Activated naive CD4-positive, alpha-beta T cell treated with anti-CD3 and anti-CD28 coated beads, Interleukin-2, amount 50 U/mL, for 16 hours (primary cell): ENCODE measurements at regions not wholly inside any gene's neighbourhood (a gene's known extent, or its start where the extent isn't known, plus 50 kb on each side); places are given as distances from the start of the nearest gene placed in this dataset.

ENCODE experiments used
- DNase-seq: peaks from one replicate; pipeline ENCODE4 v3.0.0-alpha.2; 2020

DNA sequence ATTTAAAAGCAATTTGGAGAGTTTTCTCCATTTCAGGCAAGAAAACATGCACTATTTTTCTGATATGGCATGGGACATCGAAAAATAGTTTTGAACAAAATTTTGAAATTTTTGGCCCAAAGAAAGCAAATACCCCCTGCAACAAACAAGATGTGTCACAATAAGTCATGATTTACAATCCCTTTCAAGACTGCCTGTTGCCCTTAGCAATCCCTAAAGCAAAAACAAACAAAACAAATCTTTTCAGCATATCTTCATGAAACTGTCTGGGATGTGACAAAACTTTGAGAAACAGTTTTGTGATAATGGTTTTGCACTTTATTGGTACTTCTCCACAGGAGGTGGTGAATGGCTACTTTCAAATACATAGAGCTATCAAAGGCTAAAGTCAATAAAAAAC is 1888.7 kb upstream of the PIK3C3 start:
- no peak for DNase-seq

DNA sequence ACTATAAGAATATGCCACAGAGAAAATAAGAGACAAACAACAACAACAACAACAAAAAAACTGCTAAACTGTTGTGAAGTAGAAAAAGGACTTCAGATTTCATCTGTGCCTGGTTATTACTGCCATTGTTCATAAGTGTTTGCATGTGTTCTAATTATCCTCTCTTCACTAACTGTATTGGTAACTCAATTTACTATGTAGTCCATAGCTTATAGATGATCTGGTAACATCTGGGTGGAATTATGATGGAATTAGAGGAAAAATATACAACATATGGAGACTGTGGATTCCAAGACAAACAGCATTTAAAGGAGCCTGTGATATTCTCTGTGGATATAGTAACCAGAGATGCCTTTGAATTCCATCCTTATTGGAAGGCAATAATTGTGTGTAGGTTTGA is 1891.5 kb upstream of the PIK3C3 start:
- no peak for DNase-seq

DNA sequence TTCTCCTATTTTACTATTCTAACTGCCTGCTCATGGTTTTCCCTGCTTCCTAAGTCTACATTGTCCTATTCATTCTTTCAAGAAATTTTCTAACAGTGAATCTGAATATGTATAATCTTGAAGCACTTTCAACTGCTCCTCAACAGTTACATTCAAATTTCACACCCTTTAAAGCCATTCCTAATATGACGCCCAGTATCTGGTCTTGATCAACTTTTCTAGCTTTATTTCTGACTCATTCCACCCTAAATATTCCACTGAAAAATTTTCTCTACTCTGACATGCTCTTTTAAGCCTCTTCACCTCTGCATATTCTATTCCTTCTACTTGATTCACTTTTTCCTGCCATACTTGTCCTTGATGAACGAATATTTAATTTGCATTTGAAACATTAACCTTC is 1893.9 kb upstream of the PIK3C3 start:
- DNase-seq, result no peak

DNA sequence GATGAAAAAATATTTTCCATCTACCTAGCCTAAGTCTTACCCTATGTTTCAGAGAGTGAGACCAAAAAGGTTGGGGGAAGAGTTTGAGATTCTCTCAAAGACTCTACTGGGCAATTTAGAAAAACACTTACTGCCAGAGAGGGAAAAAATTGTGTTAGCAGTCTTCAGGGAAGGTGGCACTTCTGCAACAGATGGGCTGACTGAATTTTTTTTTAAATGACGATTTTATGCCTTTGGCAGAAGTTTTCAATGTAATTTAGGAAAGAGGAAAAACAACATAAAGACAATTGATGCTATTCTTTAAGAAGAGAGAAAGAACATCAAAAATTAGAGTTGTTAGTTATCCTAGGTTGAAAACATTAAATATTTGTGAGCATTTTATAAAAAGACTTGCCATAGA is 1894.5 kb upstream of the PIK3C3 start:
- no peak for DNase-seq

DNA sequence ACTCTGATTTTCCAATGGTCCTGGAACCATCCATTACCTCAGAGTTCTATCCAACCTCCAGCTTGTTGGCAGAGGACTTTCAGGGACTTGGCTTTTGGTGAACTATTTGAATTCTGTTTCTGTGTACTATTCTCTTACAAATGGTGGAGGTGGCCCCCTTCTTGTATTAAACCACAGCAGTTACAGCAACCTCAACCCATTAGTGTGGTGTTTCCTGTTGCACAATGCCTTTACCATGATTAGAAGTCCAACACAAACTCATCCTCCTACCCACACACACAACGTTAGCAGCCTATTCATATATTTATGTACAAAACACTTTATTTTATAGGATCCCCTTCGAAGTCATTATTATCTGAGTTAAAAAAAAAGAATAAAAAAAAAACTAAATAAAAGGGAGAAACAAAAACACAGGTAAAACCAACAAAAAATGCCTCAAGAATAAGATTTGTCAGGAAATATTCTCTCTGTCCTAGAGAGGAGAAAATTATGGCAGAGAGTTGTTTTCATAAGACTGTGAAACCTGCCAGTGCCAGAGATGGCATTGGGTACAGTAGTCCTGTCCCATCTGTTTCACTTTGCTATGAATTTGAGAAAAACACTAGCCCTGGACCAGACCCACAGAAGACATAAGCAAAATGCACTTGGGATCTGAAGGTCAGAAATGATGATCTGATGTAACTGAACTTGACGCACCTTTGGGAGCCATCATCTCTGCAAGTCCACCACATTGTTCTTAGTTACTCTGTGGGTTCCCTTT is 1896.0 kb upstream of the PIK3C3 start:
- DNase-seq, result no peak

DNA sequence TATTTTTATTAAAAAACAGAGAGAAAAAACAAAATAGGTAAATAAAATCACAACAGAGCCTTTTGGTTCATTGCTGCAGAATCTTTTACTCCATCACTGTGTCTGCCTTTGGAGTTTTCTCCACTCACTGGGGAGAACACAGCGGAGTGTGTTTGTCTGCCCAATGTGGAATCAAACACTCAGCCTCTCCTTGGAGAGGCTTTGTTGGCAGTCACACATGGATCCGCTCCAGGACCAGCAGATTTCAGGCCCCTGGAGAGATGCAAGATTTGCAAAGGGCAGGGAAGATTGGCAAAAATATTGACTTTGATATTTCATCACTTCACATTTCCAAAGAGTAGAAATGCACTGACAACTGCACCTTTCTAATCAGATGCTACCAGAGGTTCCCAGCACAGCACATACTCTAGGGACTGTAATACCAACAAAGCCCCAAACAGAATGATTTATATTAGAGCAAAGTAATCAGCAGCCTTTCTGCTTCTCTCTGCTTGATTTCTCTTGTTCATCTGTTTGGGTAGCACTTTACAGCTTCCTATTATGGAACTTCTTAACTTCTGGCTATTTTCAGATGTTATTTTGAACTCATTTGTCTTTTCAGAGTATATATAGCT is 1898.8 kb upstream of the PIK3C3 start:
- no peak for DNase-seq

DNA sequence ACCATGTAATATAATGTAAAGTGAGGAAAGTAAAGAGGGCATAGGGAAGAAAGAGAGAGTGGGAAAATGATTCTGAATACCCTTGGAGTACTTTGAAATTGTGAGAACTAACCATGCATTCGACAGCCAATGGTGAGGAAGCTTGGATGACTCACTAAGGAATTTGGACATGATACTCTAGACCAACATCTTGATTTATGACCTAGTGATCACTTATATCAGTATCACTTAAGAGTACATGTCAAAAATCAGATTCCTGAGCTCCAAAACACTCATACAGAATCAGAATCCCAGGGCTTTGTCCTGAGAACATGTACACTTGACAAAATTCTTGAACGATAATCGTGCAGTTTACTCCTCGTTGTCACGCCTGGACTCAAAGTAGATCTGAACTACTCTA is 1899.8 kb upstream of the PIK3C3 start:
- no peak for DNase-seq

DNA sequence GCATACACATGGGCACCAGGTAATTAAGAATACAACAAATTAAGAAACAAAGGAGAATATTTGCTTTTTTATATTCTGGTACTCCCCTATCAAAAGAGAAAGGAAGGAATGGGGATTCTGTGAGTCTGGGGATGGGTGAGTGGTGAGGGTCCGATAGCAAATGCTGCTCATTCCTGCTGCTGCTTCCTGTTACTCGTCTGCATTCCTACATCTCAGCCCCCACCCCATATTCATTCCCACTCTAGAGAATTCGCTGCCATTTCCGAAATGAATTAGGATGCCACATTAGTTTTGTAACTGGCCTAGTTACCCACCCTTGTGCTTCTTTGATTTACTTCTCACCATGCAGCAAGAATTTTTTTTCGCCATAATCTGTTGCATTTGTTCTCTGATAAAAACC is 1905.3 kb upstream of the PIK3C3 start:
- no peak for DNase-seq

DNA sequence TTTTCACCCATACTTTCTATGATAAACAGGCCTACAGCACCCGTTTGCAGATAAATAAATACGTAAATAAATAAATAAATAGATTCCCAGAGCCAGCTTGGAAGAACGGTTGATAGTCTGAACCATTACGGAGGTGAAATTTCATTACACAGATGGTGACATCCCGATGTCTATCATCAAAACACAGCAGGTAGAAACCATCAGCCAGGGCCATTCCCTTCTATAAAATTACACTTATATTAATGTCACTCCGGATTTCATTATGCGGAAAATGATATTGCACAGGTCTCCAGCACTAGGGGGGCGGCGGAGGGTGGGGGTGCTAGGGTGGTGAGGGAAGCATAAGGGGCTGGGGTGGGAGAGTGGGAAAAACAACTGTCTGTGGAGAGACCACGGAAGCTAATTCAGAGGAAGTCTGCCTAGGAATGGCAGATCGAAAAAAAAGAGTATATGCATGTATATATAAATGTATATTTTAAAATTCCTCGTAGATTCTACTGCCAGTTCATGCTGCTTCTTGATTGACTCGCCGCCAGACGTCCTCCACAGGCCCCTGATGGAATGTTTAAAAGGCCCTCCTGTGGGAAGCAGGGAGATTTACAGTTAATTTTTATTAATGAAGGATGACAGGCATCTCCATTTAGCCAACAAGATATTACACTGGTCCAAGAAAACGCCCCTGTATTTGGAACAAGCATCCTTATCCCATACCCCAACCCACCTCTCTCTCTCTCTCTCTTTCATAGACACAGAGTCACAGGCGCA is 1906.0 kb upstream of the PIK3C3 start:
- no peak for DNase-seq

DNA sequence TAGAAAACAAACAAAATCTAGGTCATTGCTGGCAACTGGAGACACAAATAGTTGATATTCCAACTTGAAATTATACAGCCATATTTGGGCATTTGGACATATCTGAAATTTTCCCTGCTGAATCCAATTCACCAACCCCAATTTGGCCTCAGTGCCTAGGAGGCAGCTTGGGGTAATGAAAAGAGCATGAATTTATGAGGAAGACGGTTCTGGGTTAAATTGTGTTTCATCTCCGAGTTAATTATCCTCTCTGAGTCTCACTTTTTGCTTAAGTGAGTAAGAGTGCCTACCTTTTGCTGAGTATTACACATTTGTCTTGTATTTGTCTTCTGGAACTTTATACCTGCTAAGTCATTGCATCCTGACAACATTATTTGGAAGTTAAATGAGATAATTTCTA is 1906.8 kb upstream of the PIK3C3 start:
- no peak for DNase-seq

DNA sequence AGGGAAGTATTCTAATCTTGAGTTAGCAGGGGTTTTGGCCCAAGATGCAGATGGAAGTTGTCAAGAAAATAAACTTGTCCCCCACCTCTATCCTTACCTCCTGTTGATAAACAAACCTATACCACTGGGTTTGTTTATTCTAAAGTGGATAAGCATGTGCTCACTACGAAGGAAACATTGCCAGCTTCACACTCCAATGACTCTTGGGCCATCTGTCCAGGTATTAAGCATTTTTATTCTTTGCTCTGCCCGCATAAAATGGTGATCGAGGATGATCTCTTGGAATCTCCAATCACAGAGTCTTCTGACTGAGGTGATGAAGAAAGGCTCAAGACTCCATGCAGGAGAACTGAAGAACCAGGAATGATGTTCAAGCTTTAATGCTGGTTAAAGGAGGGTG is 1908.4 kb upstream of the PIK3C3 start:
- DNase-seq, result no peak

DNA sequence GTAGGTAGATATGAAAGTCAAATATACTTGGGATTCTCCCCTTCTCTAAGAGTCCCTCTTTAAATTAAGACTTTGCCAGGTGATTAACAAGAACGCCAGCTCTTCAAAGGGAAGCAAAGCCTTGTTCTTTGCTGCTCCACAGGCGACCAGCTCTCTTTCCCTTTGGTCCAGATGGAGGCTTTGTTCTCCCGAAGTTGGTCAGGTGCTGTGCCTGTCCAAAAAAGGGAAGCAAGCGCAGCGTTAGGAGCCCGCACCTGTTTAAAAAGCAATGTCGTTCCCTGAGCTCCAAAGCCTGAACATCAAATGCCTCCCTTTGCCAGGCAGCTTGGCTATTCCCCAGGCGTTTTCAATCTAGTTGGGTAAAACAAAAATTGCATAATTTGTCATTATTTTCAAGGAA is 1913.1 kb upstream of the PIK3C3 start:
- no peak for DNase-seq

DNA sequence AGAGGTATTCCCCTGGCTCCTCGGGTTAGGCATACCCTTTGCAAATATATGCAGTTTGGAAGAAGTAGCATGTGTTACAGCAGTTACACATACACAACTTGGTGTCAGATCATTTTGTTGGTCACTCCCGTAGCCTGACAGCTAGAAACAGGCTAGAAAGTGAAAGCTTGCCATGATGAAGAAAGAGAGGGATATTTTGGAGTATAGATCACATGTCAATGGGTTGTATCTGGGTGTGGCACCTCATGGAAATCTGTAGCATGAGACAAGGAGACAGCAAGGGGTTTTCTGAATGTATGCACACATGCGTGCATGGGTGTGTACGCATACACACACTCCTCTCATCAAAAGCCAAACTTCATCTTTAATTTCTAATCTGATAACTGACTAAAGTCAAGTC is 1914.5 kb upstream of the PIK3C3 start:
- no peak for DNase-seq

DNA sequence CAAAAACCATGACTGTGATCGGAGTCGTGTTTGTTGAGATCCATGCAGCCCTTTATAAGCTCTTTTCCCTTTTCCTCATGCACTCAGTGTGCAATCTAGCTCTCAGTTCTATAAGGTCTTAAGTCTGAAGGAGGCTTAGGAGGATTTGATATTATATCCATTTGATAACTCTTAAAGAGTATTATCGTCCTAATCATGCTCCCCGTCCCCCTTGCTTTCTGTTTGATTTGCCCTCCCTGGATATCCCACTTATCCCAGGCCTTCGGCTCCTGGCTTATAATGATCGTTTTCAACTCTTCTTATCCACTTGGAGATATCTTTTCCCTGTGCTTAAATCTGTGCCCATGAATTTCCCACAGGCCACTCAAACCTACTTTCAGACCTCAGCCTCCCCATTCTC is 1917.7 kb upstream of the PIK3C3 start:
- no peak for DNase-seq

DNA sequence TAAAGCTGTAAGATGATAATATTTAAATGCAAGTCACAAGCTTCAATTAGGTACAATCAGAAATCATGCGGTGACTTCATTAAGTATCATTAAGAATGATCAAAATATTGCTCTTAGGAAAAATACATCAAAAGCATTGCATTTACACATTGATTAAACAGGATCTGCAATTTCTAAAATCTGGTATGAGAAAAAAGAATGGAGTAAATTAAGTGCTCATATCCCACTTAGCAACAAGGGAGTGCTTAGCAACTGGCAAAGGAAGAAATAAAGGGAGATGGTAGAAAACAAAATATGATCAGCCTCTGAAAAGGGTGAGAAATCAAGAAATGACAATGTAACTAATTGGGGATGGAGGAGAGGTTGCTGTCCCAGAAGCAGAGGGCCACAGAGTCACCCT is 1918.2 kb upstream of the PIK3C3 start:
- no peak for DNase-seq

DNA sequence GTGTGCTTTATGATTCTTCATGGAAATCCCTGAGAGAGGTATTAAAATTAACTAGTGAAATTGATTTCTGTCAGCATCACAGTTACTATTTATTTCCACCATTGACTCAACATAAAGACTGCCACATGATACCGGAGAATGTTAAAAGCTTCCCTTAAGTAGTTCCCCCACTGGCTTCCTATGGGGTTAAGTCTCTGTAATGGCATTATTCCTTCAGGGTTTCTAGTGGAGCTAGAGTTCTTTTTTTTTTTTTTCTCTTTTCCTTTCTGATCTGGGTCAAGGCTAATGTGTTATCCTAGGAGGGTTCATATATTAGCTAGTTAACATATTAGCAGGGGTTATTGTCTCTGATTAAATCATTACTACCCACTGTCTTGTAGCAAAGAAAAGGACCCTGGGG is 1919.1 kb upstream of the PIK3C3 start:
- no peak for DNase-seq

DNA sequence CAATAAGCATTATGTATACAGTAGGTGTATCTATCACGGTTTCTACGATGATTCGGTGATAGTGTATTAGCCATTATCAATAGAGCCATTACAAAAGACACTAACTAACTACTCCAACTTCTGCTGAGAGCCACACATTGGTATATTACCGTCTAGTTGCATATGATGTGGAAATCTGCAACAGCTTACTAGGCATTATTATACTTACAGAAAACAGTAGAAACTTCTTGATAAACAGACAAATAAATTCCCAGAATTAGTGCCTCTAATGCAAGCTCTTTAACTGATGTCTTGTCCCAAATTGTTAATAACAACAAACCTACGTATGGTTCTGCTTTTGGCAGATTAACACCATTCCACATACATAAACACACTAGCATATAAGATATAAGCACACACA is 1923.0 kb upstream of the PIK3C3 start:
- DNase-seq, result no peak

DNA sequence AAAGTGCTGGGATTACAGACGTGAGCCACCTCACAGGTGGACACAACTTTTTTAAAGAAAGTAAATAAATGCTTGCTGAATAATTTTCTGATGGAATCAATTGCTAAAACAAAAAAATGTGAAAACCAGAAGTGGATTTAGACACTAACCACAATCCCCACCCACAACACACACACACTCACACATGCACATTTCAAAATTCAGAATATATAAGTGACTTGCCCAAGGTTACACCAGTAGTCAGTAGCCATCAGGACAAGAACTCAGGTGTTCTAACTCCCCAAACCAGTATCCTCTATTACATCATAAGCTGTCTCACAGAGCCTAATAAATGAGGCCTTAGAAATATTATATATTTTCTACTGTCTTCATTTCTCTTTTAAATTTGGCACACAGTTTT is 1923.6 kb upstream of the PIK3C3 start:
- DNase-seq, result no peak

DNA sequence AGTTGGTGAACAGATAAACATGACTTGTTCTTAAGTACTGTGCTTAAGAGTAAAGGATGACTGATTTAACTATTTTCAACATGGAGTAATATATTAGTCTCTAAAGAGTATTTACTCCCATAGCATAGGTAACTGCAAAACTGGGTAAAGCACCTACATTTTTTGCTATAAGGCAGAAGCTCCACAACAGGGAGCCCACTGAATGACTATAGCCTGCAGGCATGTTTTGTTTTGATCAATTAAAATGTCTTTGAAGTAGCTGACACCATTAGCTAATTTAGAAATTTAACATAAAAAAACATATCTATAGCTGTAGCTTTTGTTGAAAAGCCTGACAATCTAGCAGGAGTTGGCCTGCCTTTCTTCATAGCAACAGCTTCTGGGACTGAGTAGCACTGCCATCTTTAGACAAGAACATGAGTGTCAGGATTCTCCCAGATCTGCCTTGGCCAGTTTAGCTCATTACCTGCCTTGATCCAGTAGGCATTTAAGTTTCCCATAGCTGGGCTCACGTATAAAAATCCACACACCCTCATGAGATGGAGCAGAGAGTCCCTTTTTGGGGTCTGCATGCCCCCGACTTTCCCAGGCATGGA is 1935.1 kb upstream of the PIK3C3 start:
- no peak for DNase-seq

DNA sequence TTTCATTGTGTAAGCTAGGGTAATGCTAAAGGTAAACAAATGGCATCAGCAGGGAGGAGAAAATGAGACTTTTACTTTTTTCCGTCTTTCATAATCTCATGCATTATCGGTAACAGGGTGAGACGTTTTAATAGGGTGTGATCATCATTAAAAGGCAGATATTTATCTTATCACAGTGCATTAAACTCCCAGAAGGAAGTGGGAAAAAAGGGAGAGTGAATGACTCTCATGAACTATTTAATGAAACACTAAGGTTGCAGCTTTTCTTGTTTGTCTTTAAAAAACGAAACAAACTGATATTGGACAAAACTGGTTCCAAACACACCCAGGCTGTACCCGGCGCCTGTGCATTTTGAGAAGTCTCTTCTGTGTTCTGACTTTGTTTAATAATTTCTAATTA is 1936.8 kb upstream of the PIK3C3 start:
- no peak for DNase-seq

DNA sequence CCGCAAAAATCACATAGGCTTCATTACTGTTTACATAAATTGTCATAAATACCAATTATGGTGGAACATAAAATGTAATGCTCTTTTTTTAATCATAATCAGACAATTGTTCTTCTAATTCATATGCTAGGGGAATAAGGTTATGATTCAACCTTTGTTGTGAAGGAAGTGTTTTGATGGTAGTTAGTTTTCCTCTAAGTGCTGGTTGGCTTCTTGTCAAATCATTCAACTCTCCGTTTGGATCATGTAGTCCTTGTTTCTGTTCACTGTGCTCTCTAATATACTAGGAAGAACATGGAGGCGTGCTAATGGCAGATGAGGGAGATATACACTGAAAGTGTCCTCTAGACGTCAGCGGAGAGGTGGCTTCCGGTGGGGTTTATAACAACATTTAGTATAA is 1938.0 kb upstream of the PIK3C3 start:
- no peak for DNase-seq

DNA sequence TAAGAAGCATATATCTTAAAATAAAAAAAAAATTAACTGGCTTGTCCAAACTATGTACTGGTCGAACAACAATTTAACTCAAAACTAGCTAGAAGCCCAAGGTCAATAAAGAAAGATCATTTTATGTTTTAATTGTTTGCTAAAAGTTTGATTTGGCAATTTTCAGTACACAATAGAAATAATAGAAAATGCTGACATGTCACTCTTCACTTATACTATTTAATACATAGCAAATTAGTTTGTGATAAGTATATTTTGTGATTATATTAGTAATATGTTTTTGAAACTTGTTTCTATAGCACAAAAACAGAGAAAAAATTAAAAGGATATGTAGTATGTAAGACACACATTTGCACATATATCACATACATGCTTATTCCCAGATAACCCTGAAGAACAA is 1938.6 kb upstream of the PIK3C3 start:
- no peak for DNase-seq

DNA sequence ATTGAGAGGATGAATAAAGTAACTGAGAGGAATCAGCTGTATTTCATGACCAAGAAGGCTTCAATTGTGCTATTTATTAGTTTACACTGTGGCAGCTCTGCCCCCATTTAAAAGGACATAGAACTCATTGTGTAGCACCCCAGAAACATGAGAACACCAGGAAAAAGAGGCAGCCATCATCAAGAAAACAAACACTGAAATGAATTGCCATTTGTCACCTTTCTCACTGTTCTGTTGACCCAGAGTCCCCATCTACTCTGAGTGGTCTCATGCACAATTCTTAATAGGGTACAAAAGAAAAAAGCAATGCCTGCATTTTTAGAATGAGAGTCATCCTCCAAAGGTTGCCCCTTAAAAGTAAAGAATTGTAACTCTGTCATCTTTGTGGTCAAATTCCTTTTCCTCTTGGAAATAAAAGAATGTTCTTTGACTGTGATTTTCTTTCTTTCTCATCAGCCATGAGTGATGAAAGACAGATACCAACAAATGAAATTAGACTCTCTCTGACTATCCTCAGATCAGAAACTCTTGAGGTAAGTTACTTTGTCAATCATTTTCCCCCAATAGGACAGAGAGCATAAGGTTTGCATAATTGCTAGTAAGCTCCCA is 1941.9 kb upstream of the PIK3C3 start:
- DNase-seq, result no peak

DNA sequence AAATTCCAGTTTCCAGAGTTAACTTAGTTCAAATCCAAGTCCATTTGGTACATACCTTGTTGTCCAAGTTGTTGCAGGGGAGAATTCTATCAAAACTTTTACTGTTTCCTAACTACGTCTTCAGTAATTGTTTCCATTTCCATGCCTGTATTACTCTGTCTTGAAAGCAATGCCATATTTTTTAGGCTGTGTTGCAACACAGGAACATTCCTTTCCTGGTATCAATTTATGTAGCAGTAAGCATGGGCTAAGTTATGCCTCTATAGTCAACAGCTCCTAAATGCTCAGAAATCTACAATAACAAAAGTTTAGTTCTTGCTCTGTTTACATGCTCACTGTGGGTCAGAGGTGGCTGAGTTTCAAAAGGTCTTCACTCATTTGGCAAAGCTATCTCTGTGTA is 1943.8 kb upstream of the PIK3C3 start:
- DNase-seq, result no peak
